Osteocyte (in vitro differentiated cells): ENCODE measurements at regions not wholly inside any gene's neighbourhood (a gene's known extent, or its start where the extent isn't known, plus 50 kb on each side); places are given as distances from the start of the nearest gene placed in this dataset.

ENCODE experiments used
- DNase-seq: peaks from one replicate; pipeline ENCODE4 v3.0.0; 2021; ENCODE audit warnings: mixed read lengths; ENCODE audit not compliant: unreplicated experiment; ENCODE audit errors: extremely low spot score
- H3K27ac Mint-ChIP-seq: one replicate; pipeline ENCODE4 v1.8.0; 2021; ENCODE audit warnings: mild to moderate bottlenecking, mixed read lengths; ENCODE audit not compliant: unreplicated experiment
- H3K27me3 Mint-ChIP-seq: one replicate; pipeline ENCODE4 v1.8.0; 2021; ENCODE audit warnings: mixed read lengths; ENCODE audit not compliant: unreplicated experiment
- H3K36me3 Mint-ChIP-seq: one replicate; pipeline ENCODE4 v1.8.0; 2021; ENCODE audit warnings: mixed read lengths; ENCODE audit not compliant: unreplicated experiment
- H3K4me1 Mint-ChIP-seq: one replicate; pipeline ENCODE4 v1.8.0; 2021; ENCODE audit warnings: mixed read lengths; ENCODE audit not compliant: unreplicated experiment
- H3K4me3 Mint-ChIP-seq: one replicate; pipeline ENCODE4 v1.8.0; 2021; ENCODE audit warnings: mild to moderate bottlenecking, moderate library complexity, mixed read lengths; ENCODE audit not compliant: unreplicated experiment
- H3K9me3 Mint-ChIP-seq: one replicate; pipeline ENCODE4 v1.8.0; 2021; ENCODE audit warnings: mixed read lengths; ENCODE audit not compliant: unreplicated experiment
- CTCF ChIP-seq: fragments of 200-600 bp; sonication (generic); IDR thresholded peaks from 2 replicates; pipeline ENCODE4 v1.5.0; 2021; ENCODE audit warnings: antibody characterized with exemption, mild to moderate bottlenecking, moderate library complexity

DNA sequence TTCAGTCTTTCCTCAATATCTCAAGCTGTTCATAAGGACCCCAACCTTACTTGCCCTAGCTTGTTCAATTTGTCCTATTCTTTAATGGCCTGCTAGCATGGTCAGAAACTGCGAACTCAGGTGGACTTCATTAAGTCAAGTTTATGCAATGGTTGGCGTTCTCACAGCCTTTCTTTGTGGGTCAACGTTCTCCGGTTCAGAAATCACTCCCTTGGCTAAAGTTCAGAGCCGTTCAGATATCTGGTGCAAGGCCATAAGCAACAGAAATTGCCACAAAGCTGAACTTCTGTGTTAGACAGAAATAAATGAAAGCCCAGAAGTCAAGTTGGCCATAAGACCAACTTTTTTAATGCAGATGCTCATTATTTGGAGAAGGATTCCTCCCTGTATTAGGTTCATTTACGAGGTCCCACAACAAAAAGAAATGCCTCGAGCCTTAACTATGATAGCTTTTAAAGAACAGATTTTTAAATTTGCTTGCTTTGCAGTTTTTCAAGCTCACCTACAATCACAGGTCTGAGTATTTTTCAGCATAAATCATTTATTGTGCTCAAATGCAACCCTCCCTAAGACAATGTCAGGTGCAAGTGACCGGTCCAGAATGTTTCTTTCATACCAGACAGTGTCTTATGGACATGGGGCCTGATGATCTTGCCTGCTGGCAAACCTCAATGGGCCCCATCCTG is 140.2 kb upstream of the COL11A1 start:
- DNase-seq: no peak
- Mint-ChIP-seq H3K9me3 (no peaks in the 10 kb centered on the region), H3K36me3 (no peaks in the 10 kb centered on the region), H3K27me3 (no peaks in the 10 kb centered on the region), H3K27ac (no peak overlapping the region), H3K4me3 (no peak overlapping the region), H3K4me1 (peaks cover 46% of the 10 kb centered on the region)
- TF ChIP-seq CTCF: no peak

DNA sequence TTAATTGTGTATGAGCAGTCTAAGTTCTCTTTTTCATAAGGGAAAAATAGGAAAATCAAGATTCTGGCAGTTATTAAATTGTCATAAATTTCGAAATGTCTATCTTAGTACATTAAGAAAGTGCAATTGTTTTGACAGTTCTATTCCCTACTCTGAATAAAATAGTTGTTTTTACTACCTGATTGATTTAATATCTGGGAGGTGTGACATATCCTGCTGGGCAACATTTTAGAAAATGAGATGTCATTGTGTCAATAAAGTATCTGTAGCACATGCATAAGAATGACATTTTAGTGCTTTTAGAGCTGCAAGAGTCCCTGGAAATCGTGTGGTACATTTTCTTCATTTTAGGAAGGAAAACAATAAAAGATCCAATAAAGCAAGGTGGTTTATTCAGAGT is 139.2 kb upstream of the COL11A1 start:
- H3K4me3 Mint-ChIP-seq: no peak overlapping the region
- no peak overlapping the region for H3K27ac Mint-ChIP-seq
- TF ChIP-seq CTCF: no peak
- peaks cover 45% of the 10 kb centered on the region for H3K4me1 Mint-ChIP-seq
- H3K27me3 Mint-ChIP-seq: no peaks in the 10 kb centered on the region
- no peaks in the 10 kb centered on the region for H3K36me3 Mint-ChIP-seq
- DNase-seq: no peak
- H3K9me3 Mint-ChIP-seq: no peaks in the 10 kb centered on the region

- Mint-ChIP-seq H3K4me3 (no peak overlapping the region), H3K27ac (no peak overlapping the region), H3K27me3 (no peaks in the 10 kb centered on the region), H3K36me3 (no peaks in the 10 kb centered on the region), H3K4me1 (peaks cover 17% of the 10 kb centered on the region), H3K9me3 (no peaks in the 10 kb centered on the region)
- DNase-seq: no peak
- TF ChIP-seq CTCF: no peak
These were observed 135.2 kb upstream of the COL11A1 start for GRCh38 chr1:103243481-103243880.

DNA sequence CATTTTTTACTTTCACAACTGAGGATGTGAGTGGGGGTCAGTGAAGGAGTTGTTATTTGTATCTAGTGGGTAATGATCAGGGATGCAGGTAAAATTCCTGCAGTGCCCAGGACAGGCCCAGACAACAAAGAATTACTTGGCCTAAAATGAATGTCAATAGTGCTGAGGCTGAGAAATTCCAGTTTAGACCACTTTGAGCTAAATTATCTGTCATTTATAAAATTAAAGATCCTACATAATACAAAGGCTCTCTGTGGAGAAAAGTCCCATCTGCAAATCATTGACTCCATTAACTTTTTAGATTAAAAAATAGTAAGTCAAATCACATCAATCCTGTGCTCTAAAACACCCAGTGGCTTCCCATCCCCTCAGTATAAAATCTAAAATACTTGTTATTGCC is 130.7 kb upstream of the COL11A1 start:
- peaks cover 7% of the 10 kb centered on the region for H3K9me3 Mint-ChIP-seq
- no peaks in the 10 kb centered on the region for H3K27me3 Mint-ChIP-seq
- no peaks in the 10 kb centered on the region for H3K36me3 Mint-ChIP-seq
- TF ChIP-seq CTCF: no peak
- no peak overlapping the region for H3K4me3 Mint-ChIP-seq
- DNase-seq: no peak
- peaks cover 4% of the 10 kb centered on the region for H3K4me1 Mint-ChIP-seq
- no peak overlapping the region for H3K27ac Mint-ChIP-seq

GRCh38 chr1:103230061-103230460 is 121.7 kb upstream of the COL11A1 start:
- Mint-ChIP-seq H3K4me3 (no peak overlapping the region), H3K27me3 (no peaks in the 10 kb centered on the region), H3K4me1 (peaks cover 7% of the 10 kb centered on the region), H3K9me3 (no peaks in the 10 kb centered on the region), H3K36me3 (no peaks in the 10 kb centered on the region), H3K27ac (no peak overlapping the region)
- no peak for DNase-seq
- TF ChIP-seq CTCF: no peak
